Mesendoderm (in vitro differentiated cells): ENCODE measurements at regions not wholly inside any gene's neighbourhood (a gene's known extent, or its start where the extent isn't known, plus 50 kb on each side); places are given as distances from the start of the nearest gene placed in this dataset.

Experiments used
- DNase-seq: peaks from one replicate; pipeline ENCODE4 v3.0.0; 2013
- H2AK5ac ChIP-seq: 2 replicates; pipeline ENCODE4 v1.6.1; 2013; ENCODE audit warnings: low read length, inconsistent platforms
- H2BK120ac ChIP-seq: 2 replicates; pipeline ENCODE4 v1.6.1; 2013; ENCODE audit warnings: low read depth, mild to moderate bottlenecking, low read length, moderate library complexity, mixed read lengths
- H2BK15ac ChIP-seq: replicated peaks from 2 replicates; pipeline ENCODE4 v1.6.1; 2013; ENCODE audit warnings: low read depth, mild to moderate bottlenecking, moderate library complexity
- H2BK5ac ChIP-seq: 2 replicates; pipeline ENCODE4 v1.6.1; 2013; ENCODE audit warnings: low read length, inconsistent platforms
- H3K18ac ChIP-seq: 2 replicates; pipeline ENCODE4 v1.6.1; 2013; ENCODE audit warnings: mild to moderate bottlenecking, low read length, mixed read lengths
- H3K23ac ChIP-seq: one replicate; pipeline ENCODE4 v1.6.1; 2013; ENCODE audit warnings: low read length
- H3K27ac ChIP-seq: 2 replicates; pipeline ENCODE4 v1.5.1; 2013; ENCODE audit warnings: low read depth, mild to moderate bottlenecking, inconsistent platforms, low read length, moderate library complexity
- H3K27me3 ChIP-seq: 2 replicates; pipeline ENCODE4 v1.6.1; 2013; ENCODE audit warnings: low read length, control low read depth, mild to moderate bottlenecking, inconsistent platforms; ENCODE audit not compliant: insufficient read depth, poor library complexity
- H3K36me3 ChIP-seq: 2 replicates; pipeline ENCODE4 v1.6.1; 2013; ENCODE audit warnings: low read length, inconsistent platforms; ENCODE audit not compliant: control insufficient read depth, insufficient read depth
- H3K4ac ChIP-seq: one replicate; pipeline ENCODE4 v1.6.1; 2013; ENCODE audit warnings: low read depth, mild to moderate bottlenecking, low read length, moderate library complexity
- H3K4me1 ChIP-seq: 2 replicates; pipeline ENCODE4 v1.6.1; 2013; ENCODE audit warnings: low read depth, low read length, inconsistent platforms; ENCODE audit not compliant: control insufficient read depth
- H3K4me2 ChIP-seq: 2 replicates; pipeline ENCODE4 v1.6.1; 2013; ENCODE audit warnings: low read length
- H3K4me3 ChIP-seq: 2 replicates; pipeline ENCODE4 v1.5.1; 2013; ENCODE audit warnings: mild to moderate bottlenecking, low read length
- H3K56ac ChIP-seq: one replicate; pipeline ENCODE4 v1.6.1; 2013; ENCODE audit warnings: low read length
- H3K79me1 ChIP-seq: 2 replicates; pipeline ENCODE4 v1.6.1; 2013; ENCODE audit warnings: low read length, inconsistent platforms
- H3K79me2 ChIP-seq: 2 replicates; pipeline ENCODE4 v1.6.1; 2013; ENCODE audit warnings: mild to moderate bottlenecking, low read length; ENCODE audit not compliant: control insufficient read depth, insufficient read depth
- H3K9ac ChIP-seq: 2 replicates; pipeline ENCODE4 v1.6.1; 2013; ENCODE audit warnings: low read length, inconsistent platforms
- H4K5ac ChIP-seq: one replicate; pipeline ENCODE4 v1.6.1; 2013; ENCODE audit warnings: low read length
- H4K8ac ChIP-seq: one replicate; pipeline ENCODE4 v1.6.1; 2013; ENCODE audit warnings: low read depth, mild to moderate bottlenecking, control low read depth, low read length, moderate library complexity
- WGBS: extraction: QIAGEN DNeasy Blood & Tissue Kit; methylation state at CpG from one replicate; pipeline ENCODE4 v1.1.7; 2013; ENCODE audit warnings: low lambda C conversion rate, missing lambda C conversion rate; ENCODE audit not compliant: insufficient coverage; ENCODE audit errors: extremely low coverage; 5-methylcytosine and 5-hydroxymethylcytosine counted together

GRCh38 chr2:128903637-128904036, 585.0 kb upstream of the HS6ST1 start:
- H3K36me3 ChIP-seq, result no peaks in the 10 kb centered on the region
- no peaks in the 10 kb centered on the region for H3K4me1 ChIP-seq
- H4K8ac ChIP-seq, result no peak overlapping the region
- H3K79me2 ChIP-seq, result no peaks in the 10 kb centered on the region
- H3K27ac ChIP-seq, result no peak overlapping the region
- H4K5ac ChIP-seq, result no peak overlapping the region
- no CpG with 5 or more reads among the region's 19 CpGs for WGBS
- H3K56ac ChIP-seq, result no peak overlapping the region
- no peak overlapping the region for H3K9ac ChIP-seq
- H2BK5ac ChIP-seq, result no peak overlapping the region
- H3K27me3 ChIP-seq, result no peaks in the 10 kb centered on the region
- no peak overlapping the region for H3K4me2 ChIP-seq
- H2AK5ac ChIP-seq, result no peak overlapping the region
- no peak overlapping the region for H3K4me3 ChIP-seq
- H2BK15ac ChIP-seq, result no peak overlapping the region
- H3K23ac ChIP-seq, result no peak overlapping the region
- no peak overlapping the region for H3K4ac ChIP-seq
- no peak overlapping the region for H2BK120ac ChIP-seq
- DNase-seq, result no peak
- H3K18ac ChIP-seq, result no peak overlapping the region
- no peaks in the 10 kb centered on the region for H3K79me1 ChIP-seq

DNA sequence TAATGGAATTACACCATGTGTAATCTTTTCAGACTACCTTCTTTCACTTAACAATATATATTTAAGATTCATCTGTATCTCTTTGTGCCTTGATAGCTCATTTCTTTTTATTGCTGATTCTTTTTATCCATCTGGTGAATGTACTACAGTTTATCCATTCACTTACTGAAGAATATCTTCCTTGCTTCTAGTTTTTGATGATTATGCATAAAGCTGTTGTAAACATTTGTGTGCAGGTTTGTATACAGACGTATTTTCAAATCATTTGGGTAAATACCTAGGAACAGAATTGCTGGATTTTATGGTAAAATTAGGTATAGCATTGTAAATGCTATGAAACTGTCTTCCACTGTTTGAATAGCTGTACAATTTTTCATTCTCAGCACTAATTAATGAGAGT, 592.6 kb upstream of the HS6ST1 start:
- Histone ChIP-seq H3K4me2 (no peak overlapping the region), H3K56ac (no peak overlapping the region), H3K27ac (no peak overlapping the region), H3K27me3 (no peaks in the 10 kb centered on the region), H3K4me3 (no peak overlapping the region), H3K4me1 (no peaks in the 10 kb centered on the region), H3K79me2 (no peaks in the 10 kb centered on the region), H3K79me1 (no peaks in the 10 kb centered on the region), H3K36me3 (no peaks in the 10 kb centered on the region), H2BK15ac (no peak overlapping the region), H3K23ac (no peak overlapping the region), H2BK120ac (no peak overlapping the region), H2BK5ac (no peak overlapping the region), H4K8ac (no peak overlapping the region), H3K4ac (no peak overlapping the region), H2AK5ac (no peak overlapping the region), H3K18ac (no peak overlapping the region), H3K9ac (no peak overlapping the region), H4K5ac (no peak overlapping the region)
- no peak for DNase-seq
- no CpG with 5 or more reads among the region's 1 CpG for WGBS

DNA sequence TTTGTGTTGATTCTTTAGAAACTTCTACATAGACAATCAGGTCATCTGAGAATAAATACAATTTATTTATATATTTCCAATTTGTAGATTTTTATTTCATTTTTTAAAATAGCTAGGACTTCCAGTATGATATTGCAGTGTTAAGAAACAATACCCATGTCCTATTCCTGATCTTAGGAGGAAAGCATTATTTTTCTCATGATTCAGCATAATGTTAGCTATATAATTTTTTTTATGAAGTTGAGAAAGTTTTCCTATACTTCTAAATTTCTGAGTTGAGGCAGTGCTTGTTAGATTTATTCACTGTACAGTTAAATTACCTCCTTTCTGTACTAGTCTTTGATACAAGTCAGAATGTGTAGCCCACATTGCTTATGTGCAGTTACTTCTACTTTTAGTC, 595.7 kb upstream of the HS6ST1 start:
- no peak overlapping the region for H3K4me2 ChIP-seq
- no peak overlapping the region for H2BK120ac ChIP-seq
- H3K18ac ChIP-seq, result no peak overlapping the region
- no peak for DNase-seq
- no peaks in the 10 kb centered on the region for H3K79me2 ChIP-seq
- no peak overlapping the region for H3K4ac ChIP-seq
- no peak overlapping the region for H3K23ac ChIP-seq
- H2BK15ac ChIP-seq, result no peak overlapping the region
- no peak overlapping the region for H3K56ac ChIP-seq
- no peak overlapping the region for H3K27ac ChIP-seq
- H3K79me1 ChIP-seq, result no peaks in the 10 kb centered on the region
- no peak overlapping the region for H4K8ac ChIP-seq
- no peaks in the 10 kb centered on the region for H3K4me1 ChIP-seq
- no peak overlapping the region for H4K5ac ChIP-seq
- H2BK5ac ChIP-seq, result no peak overlapping the region
- H3K9ac ChIP-seq, result no peak overlapping the region
- no peak overlapping the region for H2AK5ac ChIP-seq
- no peaks in the 10 kb centered on the region for H3K36me3 ChIP-seq
- H3K4me3 ChIP-seq, result no peak overlapping the region
- H3K27me3 ChIP-seq, result no peaks in the 10 kb centered on the region

GRCh38 chr2:128921751-128922150, 603.1 kb upstream of the HS6ST1 start:
- Histone ChIP-seq H4K8ac (no peak overlapping the region), H2BK15ac (no peak overlapping the region), H3K27ac (no peak overlapping the region), H3K4me3 (no peak overlapping the region), H3K79me2 (no peaks in the 10 kb centered on the region), H3K27me3 (no peaks in the 10 kb centered on the region), H4K5ac (no peak overlapping the region), H2AK5ac (no peak overlapping the region), H3K56ac (no peak overlapping the region), H2BK5ac (no peak overlapping the region), H3K4ac (no peak overlapping the region), H3K4me1 (no peaks in the 10 kb centered on the region), H2BK120ac (no peak overlapping the region), H3K36me3 (no peaks in the 10 kb centered on the region), H3K9ac (no peak overlapping the region), H3K79me1 (no peaks in the 10 kb centered on the region), H3K23ac (no peak overlapping the region), H3K18ac (no peak overlapping the region), H3K4me2 (no peak overlapping the region)
- no peak for DNase-seq
- WGBS, result no CpG with 5 or more reads among the region's 2 CpGs

GRCh38 chr2:128922154-128922553, 603.5 kb upstream of the HS6ST1 start:
- Histone ChIP-seq H3K56ac (no peak overlapping the region), H3K4me2 (no peak overlapping the region), H3K9ac (no peak overlapping the region), H2BK15ac (no peak overlapping the region), H3K4me1 (no peaks in the 10 kb centered on the region), H3K27ac (no peak overlapping the region), H3K27me3 (no peaks in the 10 kb centered on the region), H3K79me1 (no peaks in the 10 kb centered on the region), H3K79me2 (no peaks in the 10 kb centered on the region), H2AK5ac (no peak overlapping the region), H2BK5ac (no peak overlapping the region), H2BK120ac (no peak overlapping the region), H3K4ac (no peak overlapping the region), H4K5ac (no peak overlapping the region), H3K18ac (no peak overlapping the region), H4K8ac (no peak overlapping the region), H3K23ac (no peak overlapping the region), H3K36me3 (no peaks in the 10 kb centered on the region), H3K4me3 (no peak overlapping the region)
- no peak for DNase-seq
- WGBS, result no CpG with 5 or more reads among the region's 2 CpGs

DNA sequence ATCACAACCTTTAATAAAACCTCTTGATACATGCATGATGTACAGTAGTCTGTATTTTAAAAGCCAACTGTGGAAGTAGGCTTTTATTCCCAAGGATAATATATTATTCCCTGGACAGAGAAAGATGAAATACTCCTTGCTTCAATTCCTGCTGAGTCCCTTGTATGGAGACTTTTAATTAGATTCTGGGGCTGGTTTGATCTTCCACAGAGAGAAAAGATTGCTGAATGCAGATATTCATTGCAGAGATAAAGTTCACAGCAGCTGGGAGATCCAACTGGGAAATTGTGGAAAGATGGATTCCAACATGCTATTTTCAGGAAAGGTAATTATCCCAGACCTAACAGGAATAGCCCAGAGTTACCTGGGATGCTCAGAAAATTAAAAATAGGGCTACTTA, 607.0 kb upstream of the HS6ST1 start:
- H3K27me3 ChIP-seq, result no peaks in the 10 kb centered on the region
- no peaks in the 10 kb centered on the region for H3K36me3 ChIP-seq
- H2AK5ac ChIP-seq, result no peak overlapping the region
- H2BK15ac ChIP-seq, result no peak overlapping the region
- H3K79me1 ChIP-seq, result no peaks in the 10 kb centered on the region
- H4K8ac ChIP-seq, result no peak overlapping the region
- H3K27ac ChIP-seq, result no peak overlapping the region
- no peak overlapping the region for H3K4me2 ChIP-seq
- no peak overlapping the region for H2BK5ac ChIP-seq
- no peak overlapping the region for H4K5ac ChIP-seq
- no peak overlapping the region for H3K4ac ChIP-seq
- no peak overlapping the region for H3K56ac ChIP-seq
- no peak overlapping the region for H2BK120ac ChIP-seq
- no peak overlapping the region for H3K9ac ChIP-seq
- H3K4me3 ChIP-seq, result no peak overlapping the region
- H3K18ac ChIP-seq, result no peak overlapping the region
- no peak overlapping the region for H3K23ac ChIP-seq
- no peaks in the 10 kb centered on the region for H3K79me2 ChIP-seq
- H3K4me1 ChIP-seq, result no peaks in the 10 kb centered on the region
- DNase-seq, result no peak
